ENCODE measurements at regions not wholly inside any gene's neighbourhood (a gene's known extent, or its start where the extent isn't known, plus 50 kb on each side); places are given as distances from the start of the nearest gene placed in this dataset.

- no peak for TF ChIP-seq RAD21 (IDR thresholded peaks at IDR 0.05 in 1 of 2, conservative IDR thresholded peaks at IDR 0.05 in 1 of 2; ENCODE audit: low read depth in 2 of 2, low read length in 2 of 2)
- TF ChIP-seq TCF12 (IDR thresholded peaks at IDR 0.05; ENCODE audit: low read depth, low read length) = no peak
- TF ChIP-seq CTCF (IDR thresholded peaks at IDR 0.05; ENCODE audit: control extremely low read depth in 1 of 3, insufficient read depth in 1 of 3, low read depth in 1 of 3, low read length in 3 of 3) = no peak
- no peak for TF ChIP-seq EZH2 (IDR thresholded peaks at IDR 0.05; ENCODE audit: low read depth, low read length, severe bottlenecking)
- TF ChIP-seq POLR2A (IDR thresholded peaks at IDR 0.05; ENCODE audit: control extremely low read depth in 1 of 2, low read depth in 2 of 2, low read length in 2 of 2) = no peak
- no peak for TF ChIP-seq SIX5 (IDR thresholded peaks at IDR 0.05; ENCODE audit: low read depth, low read length)
- TF ChIP-seq RNF2 (IDR thresholded peaks at IDR 0.05; ENCODE audit: borderline replicate concordance, low read depth, low read length, missing control alignments, poor library complexity, severe bottlenecking) = no peak
- no peak for TF ChIP-seq CREB1 (IDR thresholded peaks at IDR 0.05)
- TF ChIP-seq SP1 (IDR thresholded peaks at IDR 0.05; ENCODE audit: low read depth, low read length) = no peak
- no peak for TF ChIP-seq BACH1 (IDR thresholded peaks at IDR 0.05; ENCODE audit: low read length)
- TF ChIP-seq CEBPB (IDR thresholded peaks at IDR 0.05; ENCODE audit: low read depth, low read length) = no peak
- TF ChIP-seq ATF3 (IDR thresholded peaks at IDR 0.05; ENCODE audit: insufficient read depth, low read depth, low read length) = no peak
- no peak for TF ChIP-seq KDM5A (IDR thresholded peaks at IDR 0.05; ENCODE audit: low read length)
Measured at GRCh38 chr4:8765631-8766590, 105.7 kb downstream of the HMX1 start.

Data from H1 (cell line).